ENCODE measurements at regions not wholly inside any gene's neighbourhood (a gene's known extent, or its start where the extent isn't known, plus 50 kb on each side); places are given as distances from the start of the nearest gene placed in this dataset.

GRCh38 chrX:14235004-14235403 lies 205.3 kb upstream of the GEMIN8 start:
- TF ChIP-seq CTCF (IDR thresholded peaks at IDR 0.05; ENCODE audit: control insufficient read depth, insufficient read depth, low read depth, low read length, missing control alignments), result no peak
- H3K4me3 ChIP-seq (ENCODE audit: control insufficient read depth, low read depth, low read length), result no peak overlapping the region
- DNase-seq (ENCODE audit: low read depth), result no peak

GRCh38 chrX:14232688-14233087 lies 203.0 kb upstream of the GEMIN8 start:
- H3K4me3 ChIP-seq (ENCODE audit: control insufficient read depth, low read depth, low read length), result no peak overlapping the region
- no peak for TF ChIP-seq CTCF (IDR thresholded peaks at IDR 0.05; ENCODE audit: control insufficient read depth, insufficient read depth, low read depth, low read length, missing control alignments)
- no peak for DNase-seq (ENCODE audit: low read depth)

- no peak for TF ChIP-seq CTCF (IDR thresholded peaks at IDR 0.05; ENCODE audit: control insufficient read depth, insufficient read depth, low read depth, low read length, missing control alignments)
- DNase-seq (ENCODE audit: low read depth), result no peak
- no peak overlapping the region for H3K4me3 ChIP-seq (ENCODE audit: control insufficient read depth, low read depth, low read length)
These were observed 198.9 kb upstream of the GEMIN8 start for GRCh38 chrX:14228611-14229010.

GRCh38 chrX:14220386-14220944 lies 190.8 kb upstream of the GEMIN8 start:
- no peak for TF ChIP-seq CTCF (IDR thresholded peaks at IDR 0.05; ENCODE audit: control insufficient read depth, insufficient read depth, low read depth, low read length, missing control alignments)
- no peak for DNase-seq (ENCODE audit: low read depth)
- no peak overlapping the region for H3K4me3 ChIP-seq (ENCODE audit: control insufficient read depth, low read depth, low read length)

- no peak for DNase-seq (ENCODE audit: low read depth)
- H3K4me3 ChIP-seq (ENCODE audit: control insufficient read depth, low read depth, low read length), result no peak overlapping the region
- TF ChIP-seq CTCF (IDR thresholded peaks at IDR 0.05; ENCODE audit: control insufficient read depth, insufficient read depth, low read depth, low read length, missing control alignments), result no peak
These were observed 179.3 kb upstream of the GEMIN8 start for GRCh38 chrX:14209034-14209433.

GRCh38 chrX:14194711-14195110 lies 165.0 kb upstream of the GEMIN8 start:
- no peak overlapping the region for H3K4me3 ChIP-seq (ENCODE audit: control insufficient read depth, low read depth, low read length)
- TF ChIP-seq CTCF (IDR thresholded peaks at IDR 0.05; ENCODE audit: control insufficient read depth, insufficient read depth, low read depth, low read length, missing control alignments), result no peak
- DNase-seq (ENCODE audit: low read depth), result no peak

GRCh38 chrX:14193547-14193946 lies 163.9 kb upstream of the GEMIN8 start:
- DNase-seq (ENCODE audit: low read depth), result no peak
- TF ChIP-seq CTCF (IDR thresholded peaks at IDR 0.05; ENCODE audit: control insufficient read depth, insufficient read depth, low read depth, low read length, missing control alignments), result no peak
- H3K4me3 ChIP-seq (ENCODE audit: control insufficient read depth, low read depth, low read length), result no peak overlapping the region

Data from AG09309 (cell line).